KMS-11 (cell line): ENCODE measurements at regions not wholly inside any gene's neighbourhood (a gene's known extent, or its start where the extent isn't known, plus 50 kb on each side); places are given as distances from the start of the nearest gene placed in this dataset.
A peak's percentile ranks its signal among the peaks of the same experiment; 100 is the strongest.

Source experiments
- H2AFZ ChIP-seq: fragments of 200-600 bp; sonication (generic); 2 replicates; pipeline ENCODE4 v1.6.1; 2016; ENCODE audit warnings: antibody characterized with exemption, mixed run types, low read depth
- H3K27ac ChIP-seq: fragments of 200-600 bp; sonication (generic); 2 replicates; pipeline ENCODE4 v1.6.1; 2016; ENCODE audit warnings: mild to moderate bottlenecking, mixed run types
- H3K27me3 ChIP-seq: fragments of 200-600 bp; sonication (generic); 2 replicates; pipeline ENCODE4 v1.6.1; 2017; ENCODE audit warnings: mild to moderate bottlenecking, low read depth, mixed run types, moderate library complexity; ENCODE audit not compliant: insufficient read depth
- H3K36me3 ChIP-seq: fragments of 200-600 bp; sonication (generic); 2 replicates; pipeline ENCODE4 v1.6.1; 2017; ENCODE audit warnings: mild to moderate bottlenecking, mixed run types; ENCODE audit not compliant: insufficient read depth
- H3K4me1 ChIP-seq: fragments of 200-600 bp; sonication (generic); 2 replicates; pipeline ENCODE4 v1.6.1; 2016; ENCODE audit warnings: mild to moderate bottlenecking, low read depth, mixed run types; ENCODE audit not compliant: poor library complexity, severe bottlenecking
- H3K4me2 ChIP-seq: fragments of 200-600 bp; sonication (generic); 2 replicates; pipeline ENCODE4 v1.7.0; 2016; ENCODE audit warnings: mild to moderate bottlenecking, mixed run types
- H3K4me3 ChIP-seq: fragments of 200-600 bp; sonication (generic); IDR thresholded peaks from 2 replicates; pipeline ENCODE4 v1.6.1; 2017; ENCODE audit warnings: low read depth, low read length, mixed read lengths; ENCODE audit not compliant: insufficient read depth
- H3K79me2 ChIP-seq: fragments of 200-600 bp; sonication (generic); 2 replicates; pipeline ENCODE4 v1.6.1; 2016; ENCODE audit warnings: low read depth, mixed run types; ENCODE audit not compliant: insufficient read depth
- H3K9ac ChIP-seq: fragments of 200-600 bp; sonication (generic); 2 replicates; pipeline ENCODE4 v1.6.1; 2016; ENCODE audit warnings: mild to moderate bottlenecking, mixed run types
- H4K20me1 ChIP-seq: fragments of 200-600 bp; sonication (generic); 2 replicates; pipeline ENCODE4 v1.6.1; 2016; ENCODE audit warnings: mild to moderate bottlenecking, mixed run types; ENCODE audit not compliant: insufficient read depth
- CTCF ChIP-seq: fragments of 200-600 bp; sonication (generic); conservative IDR thresholded peaks from 2 replicates; pipeline ENCODE4 v1.6.1; 2017; ENCODE audit warnings: low read depth, mild to moderate bottlenecking, antibody characterized with exemption, low read length, moderate library complexity, mixed read lengths

- Histone ChIP-seq H3K27me3 (no peaks in the 10 kb centered on the region), H3K27ac (no peak overlapping the region), H2AFZ (no peak overlapping the region), H3K4me3 (no peak overlapping the region), H3K79me2 (no peaks in the 10 kb centered on the region), H3K36me3 (no peaks in the 10 kb centered on the region), H3K9ac (no peak overlapping the region), H4K20me1 (no peaks in the 10 kb centered on the region), H3K4me2 (no peak overlapping the region), H3K4me1 (no peaks in the 10 kb centered on the region)
- no peak for TF ChIP-seq CTCF
Measured at GRCh38 chr9:23423999-23424398, 402.0 kb downstream of the ELAVL2 start.

- H3K27me3 ChIP-seq: no peaks in the 10 kb centered on the region
- no peak overlapping the region for H3K9ac ChIP-seq
- no peaks in the 10 kb centered on the region for H3K79me2 ChIP-seq
- H3K4me1 ChIP-seq: no peaks in the 10 kb centered on the region
- no peak overlapping the region for H3K4me2 ChIP-seq
- H2AFZ ChIP-seq: no peak overlapping the region
- H3K4me3 ChIP-seq: no peak overlapping the region
- no peak for TF ChIP-seq CTCF
- H3K27ac ChIP-seq: no peak overlapping the region
- no peaks in the 10 kb centered on the region for H3K36me3 ChIP-seq
- no peaks in the 10 kb centered on the region for H4K20me1 ChIP-seq
Measured at GRCh38 chr9:23426144-23426543, 399.9 kb downstream of the ELAVL2 start.

GRCh38 chr9:23431459-23431858 lies 394.6 kb downstream of the ELAVL2 start:
- Histone ChIP-seq H3K36me3 (no peaks in the 10 kb centered on the region), H4K20me1 (no peaks in the 10 kb centered on the region), H3K4me2 (no peak overlapping the region), H3K4me3 (no peak overlapping the region), H3K27ac (no peak overlapping the region), H3K79me2 (no peaks in the 10 kb centered on the region), H3K4me1 (peaks cover 5% of the 10 kb centered on the region), H3K9ac (no peak overlapping the region), H3K27me3 (no peaks in the 10 kb centered on the region), H2AFZ (no peak overlapping the region)
- TF ChIP-seq CTCF: no peak

GRCh38 chr9:23434654-23435053 lies 391.4 kb downstream of the ELAVL2 start:
- H3K9ac ChIP-seq: no peak overlapping the region
- H2AFZ ChIP-seq: no peak overlapping the region
- no peaks in the 10 kb centered on the region for H3K79me2 ChIP-seq
- H3K4me3 ChIP-seq: no peak overlapping the region
- H3K4me1 ChIP-seq: peaks cover 5% of the 10 kb centered on the region
- H4K20me1 ChIP-seq: no peaks in the 10 kb centered on the region
- H3K4me2 ChIP-seq: peak overlapping the region; percentile 11; the same call in 1 of the 2 replicates
- H3K27me3 ChIP-seq: no peaks in the 10 kb centered on the region
- no peak overlapping the region for H3K27ac ChIP-seq
- no peak for TF ChIP-seq CTCF
- H3K36me3 ChIP-seq: no peaks in the 10 kb centered on the region
